ENCODE measurements at regions not wholly inside any gene's neighbourhood (a gene's known extent, or its start where the extent isn't known, plus 50 kb on each side); places are given as distances from the start of the nearest gene placed in this dataset.
A peak's percentile ranks its signal among the peaks of the same experiment; 100 is the strongest.

DNA sequence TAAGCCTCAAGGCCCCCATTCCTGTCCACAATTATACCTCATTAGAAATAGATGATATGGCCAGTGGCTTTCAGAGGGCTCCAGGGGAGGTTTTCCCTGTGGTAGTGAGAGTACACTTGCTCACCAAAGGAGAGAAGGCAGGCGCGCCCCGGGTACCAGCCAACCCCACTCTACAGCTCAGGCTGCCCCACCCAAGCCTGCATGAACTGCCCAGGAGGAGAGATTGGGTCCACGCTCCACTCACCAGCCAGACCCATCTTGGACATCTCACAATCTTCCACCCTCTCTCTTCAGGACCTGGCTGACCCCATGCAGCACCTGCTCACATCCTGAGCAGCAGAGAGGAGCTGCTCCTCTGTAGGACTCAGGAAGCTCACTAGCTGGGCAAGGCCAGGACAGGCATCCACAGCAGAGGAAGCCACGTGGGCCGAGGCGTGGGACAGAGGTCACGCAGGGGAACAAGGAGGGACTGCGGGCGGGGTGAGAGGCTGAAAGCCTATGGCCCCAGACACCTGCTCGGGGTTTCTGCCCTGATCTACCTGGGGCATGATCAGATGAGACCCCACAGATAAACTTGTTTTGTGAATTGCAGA is 53.9 kb upstream of the GLI2 start:
- no peak for TF ChIP-seq CTCF (IDR thresholded peaks at IDR 0.05; ENCODE audit: low read depth, low read length)
- Histone ChIP-seq H3K27ac (ENCODE audit: low read depth, low read length) (no peak overlapping the region), H3K27me3 (ENCODE audit: control insufficient read depth, insufficient read depth, low read length) (peaks cover 23% of the 10 kb centered on the region), H3K4me3 (ENCODE audit: low read depth, low read length) (no peak overlapping the region), H3K9me3 (ENCODE audit: control insufficient read depth, insufficient read depth, low read length) (no peaks in the 10 kb centered on the region; the same call in 1 of the 2 replicates)
- DNase-seq (ENCODE audit: low read depth, low spot score) = no peak
- ChIA-PET CTCF (interaction anchor here (0.9 to 5.3 kb wide), 12 partner anchors 10 to 572 kb away, joined by 3 to 62 read pairs (median 6); no protein-coding TSS in a partner anchor), POLR2A (interaction anchor here (1.6 kb wide), 1 partner anchor 394 kb away, joined by 4 read pairs; no protein-coding TSS in a partner anchor)

GRCh38 chr2:120682654-120683053 is 53.0 kb upstream of the GLI2 start:
- Histone ChIP-seq H3K4me3 (ENCODE audit: low read depth, low read length) (no peak overlapping the region), H3K27me3 (ENCODE audit: control insufficient read depth, insufficient read depth, low read length) (peaks cover 24% of the 10 kb centered on the region), H3K27ac (ENCODE audit: low read depth, low read length) (no peak overlapping the region), H3K9me3 (ENCODE audit: control insufficient read depth, insufficient read depth, low read length) (no peaks in the 10 kb centered on the region; the same call in 1 of the 2 replicates)
- TF ChIP-seq CTCF (IDR thresholded peaks at IDR 0.05; ENCODE audit: low read depth, low read length) = no peak
- CTCF ChIA-PET = interaction anchor here (3.1 to 5.3 kb wide), 3 partner anchors 340 to 395 kb away, joined by 12 to 62 read pairs (median 59); no protein-coding TSS in a partner anchor
- POLR2A ChIA-PET = interaction anchor here (1.0 to 1.6 kb wide), 2 partner anchors 393 kb away, joined by 3 to 4 read pairs; no protein-coding TSS in a partner anchor
- no peak for DNase-seq (ENCODE audit: low read depth, low spot score)

DNA sequence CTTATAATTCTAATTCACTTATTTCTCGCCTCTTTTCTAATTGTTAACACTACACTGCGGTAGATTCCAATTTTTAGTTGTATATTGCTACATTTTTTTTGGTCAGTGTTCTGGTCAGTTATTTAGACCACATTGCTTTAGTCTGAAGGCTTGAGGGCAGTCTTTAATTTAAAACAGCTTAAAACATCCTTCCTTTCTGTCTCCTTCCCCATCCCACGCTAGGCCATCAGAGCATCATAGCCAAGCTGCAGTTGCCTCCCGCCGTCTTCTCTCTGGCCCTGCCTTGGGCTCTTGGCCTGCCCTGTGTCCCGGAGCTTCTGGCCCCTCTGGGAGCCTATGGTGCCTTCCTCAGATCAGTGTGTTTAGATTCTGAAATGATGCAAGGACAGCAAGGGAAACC is 52.6 kb upstream of the GLI2 start:
- TF ChIP-seq CTCF (IDR thresholded peaks at IDR 0.05; ENCODE audit: low read depth, low read length) = no peak
- ChIA-PET POLR2A (interaction anchor here (1.0 kb wide), 1 partner anchor 392 kb away, joined by 3 read pairs; no protein-coding TSS in a partner anchor), CTCF (interaction anchor here (2.1 to 5.3 kb wide), 4 partner anchors 13 to 395 kb away, joined by 8 to 62 read pairs (median 36); no protein-coding TSS in a partner anchor)
- DNase-seq (ENCODE audit: low read depth, low spot score) = no peak
- Histone ChIP-seq H3K9me3 (ENCODE audit: control insufficient read depth, insufficient read depth, low read length) (no peaks in the 10 kb centered on the region; the same call in 1 of the 2 replicates), H3K27ac (ENCODE audit: low read depth, low read length) (no peak overlapping the region), H3K4me3 (ENCODE audit: low read depth, low read length) (no peak overlapping the region), H3K27me3 (ENCODE audit: control insufficient read depth, insufficient read depth, low read length) (peaks cover 24% of the 10 kb centered on the region)

GRCh38 chr2:120683701-120684100 is 52.0 kb upstream of the GLI2 start:
- TF ChIP-seq CTCF (IDR thresholded peaks at IDR 0.05; ENCODE audit: low read depth, low read length) = no peak
- ChIA-PET POLR2A (interaction anchor here (0.7 to 1.0 kb wide), 3 partner anchors 392 to 432 kb away, joined by 3 to 5 read pairs (median 3); no protein-coding TSS in a partner anchor), CTCF (interaction anchor here (1.0 to 5.3 kb wide), 7 partner anchors 11 to 394 kb away, joined by 3 to 62 read pairs (median 10); no protein-coding TSS in a partner anchor)
- no peaks in the 10 kb centered on the region; the same call in 1 of the 2 replicates for H3K9me3 ChIP-seq (ENCODE audit: control insufficient read depth, insufficient read depth, low read length)
- H3K27ac ChIP-seq (ENCODE audit: low read depth, low read length) = peak overlapping the region; percentile 33
- H3K4me3 ChIP-seq (ENCODE audit: low read depth, low read length) = no peak overlapping the region
- peaks cover 24% of the 10 kb centered on the region for H3K27me3 ChIP-seq (ENCODE audit: control insufficient read depth, insufficient read depth, low read length)
- DNase-seq (ENCODE audit: low read depth, low spot score) = no peak

Measured in AG04450 (cell line).